GM18873 (cell line): ENCODE measurements at regions not wholly inside any gene's neighbourhood (a gene's known extent, or its start where the extent isn't known, plus 50 kb on each side); places are given as distances from the start of the nearest gene placed in this dataset.

Experiments
- ATAC-seq: cut with Tn5 transposase; IDR thresholded peaks from one replicate; pipeline ENCODE4 v1.9.1; 2021; ENCODE audit warnings: mild to moderate bottlenecking, moderate library complexity, moderate number of reproducible peaks; ENCODE audit not compliant: unreplicated experiment, low FRiP score

DNA sequence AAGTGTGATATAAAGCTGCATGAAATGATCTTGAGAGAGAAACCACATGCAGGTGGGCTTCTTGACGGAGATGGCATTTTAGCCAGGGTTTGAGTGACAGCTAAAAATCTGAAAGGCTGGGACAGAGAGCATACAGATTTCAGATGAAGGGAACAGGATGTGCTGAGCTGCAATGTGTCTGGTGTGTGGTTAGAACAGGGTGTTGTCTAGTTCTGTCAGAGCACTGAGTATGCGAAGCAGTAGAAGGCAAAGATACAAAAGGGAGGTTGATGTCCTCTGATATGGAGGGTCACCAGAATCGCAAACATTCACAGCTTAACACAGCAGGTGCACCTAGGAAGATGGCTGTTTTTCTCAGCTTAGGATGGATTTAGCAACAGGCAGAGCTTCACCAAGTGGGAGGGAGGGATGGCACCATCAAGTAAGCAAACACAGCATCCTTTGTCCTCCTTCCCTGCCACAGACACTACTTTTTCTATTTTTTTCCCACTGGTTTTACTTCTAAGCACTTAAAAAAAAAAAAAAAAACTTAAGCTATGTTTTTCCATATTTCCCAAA, 182.5 kb downstream of the TMX3 start:
- no peak for ATAC-seq

DNA sequence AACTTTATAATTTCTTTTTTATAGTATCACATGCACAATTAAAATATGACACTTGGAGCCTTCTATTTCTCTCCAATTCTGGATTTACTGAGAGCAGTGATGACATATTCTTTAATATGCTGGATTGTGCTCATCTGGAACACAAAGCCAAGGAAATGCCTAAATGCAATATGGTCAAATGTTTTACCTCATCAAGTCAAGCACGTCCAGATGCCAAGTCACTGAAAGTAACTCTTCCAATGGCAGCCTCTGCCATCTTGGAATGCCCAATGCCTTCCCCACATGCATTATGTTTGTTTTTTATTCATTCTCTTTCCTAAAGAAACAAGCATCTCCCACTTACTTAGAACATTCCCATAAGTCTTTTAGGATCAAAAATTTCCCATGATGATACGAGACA, 189.8 kb downstream of the TMX3 start:
- ATAC-seq: no peak

DNA sequence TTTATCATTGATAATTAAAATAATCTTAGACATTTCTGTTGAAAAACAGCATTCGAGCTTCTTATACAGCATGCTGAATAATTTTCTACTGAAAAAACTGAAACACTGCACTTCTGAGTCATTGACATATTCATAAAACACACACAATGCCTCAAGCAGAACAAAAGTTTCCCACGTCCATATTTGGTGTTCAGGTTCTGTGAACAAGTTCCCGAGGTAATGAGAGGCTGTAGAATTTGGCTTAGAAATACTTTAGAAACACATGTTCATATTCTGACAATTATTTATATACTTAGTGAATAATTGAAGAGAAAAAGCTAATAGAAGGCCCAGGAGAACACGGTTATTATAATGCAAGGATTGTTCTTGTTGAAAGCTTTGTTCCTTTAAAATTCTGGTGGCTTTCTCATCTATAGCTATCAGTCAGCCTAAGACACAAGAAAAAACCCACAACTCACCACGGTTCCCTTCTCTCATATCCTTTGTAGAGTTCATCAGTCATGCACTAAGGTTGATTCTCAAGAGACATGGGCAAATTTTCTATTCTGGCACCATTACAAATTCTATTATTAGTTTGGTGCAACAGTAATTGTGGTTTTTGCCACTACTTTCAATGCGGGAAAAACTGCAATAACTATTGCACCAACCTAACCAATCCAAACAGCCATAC, 194.4 kb downstream of the TMX3 start:
- ATAC-seq: no peak

DNA sequence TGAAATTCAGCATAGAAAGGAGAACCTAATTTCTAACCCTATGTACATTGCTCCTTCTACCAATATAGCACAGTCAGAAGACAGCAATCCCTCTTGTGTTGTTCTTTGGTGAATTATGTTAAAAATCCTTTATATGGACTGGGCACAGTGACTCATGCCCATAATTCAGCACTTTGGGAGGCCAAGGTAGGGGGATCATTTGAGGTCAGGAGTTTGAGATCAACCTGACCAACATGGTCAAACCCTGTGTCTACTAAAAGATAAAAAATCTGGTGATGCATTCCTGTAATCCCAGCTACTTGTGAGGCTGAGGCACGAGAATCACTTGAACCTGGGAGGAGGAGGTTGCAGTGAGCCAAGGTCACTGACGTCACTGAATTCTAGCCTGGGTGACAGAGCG, 195.6 kb downstream of the TMX3 start:
- ATAC-seq: no peak

DNA sequence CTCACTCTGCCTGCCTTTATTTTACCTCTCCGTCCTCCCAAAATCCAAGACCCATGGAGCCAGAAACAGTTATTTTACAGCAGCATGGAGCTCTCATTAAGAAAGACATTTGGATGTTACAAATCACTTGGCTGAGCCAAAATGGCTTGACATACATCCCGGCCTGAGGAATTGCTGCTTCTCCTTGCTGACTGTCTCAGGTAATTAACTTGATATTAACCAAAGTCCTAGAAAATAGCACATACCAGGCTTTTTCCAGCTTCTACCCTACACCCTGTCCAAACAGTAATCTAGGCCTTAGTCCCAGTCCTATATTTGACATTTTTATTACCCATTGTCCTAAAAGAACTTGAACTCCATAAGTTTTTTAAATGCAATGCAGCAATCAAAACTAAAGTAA, 205.0 kb downstream of the TMX3 start:
- no peak for ATAC-seq

DNA sequence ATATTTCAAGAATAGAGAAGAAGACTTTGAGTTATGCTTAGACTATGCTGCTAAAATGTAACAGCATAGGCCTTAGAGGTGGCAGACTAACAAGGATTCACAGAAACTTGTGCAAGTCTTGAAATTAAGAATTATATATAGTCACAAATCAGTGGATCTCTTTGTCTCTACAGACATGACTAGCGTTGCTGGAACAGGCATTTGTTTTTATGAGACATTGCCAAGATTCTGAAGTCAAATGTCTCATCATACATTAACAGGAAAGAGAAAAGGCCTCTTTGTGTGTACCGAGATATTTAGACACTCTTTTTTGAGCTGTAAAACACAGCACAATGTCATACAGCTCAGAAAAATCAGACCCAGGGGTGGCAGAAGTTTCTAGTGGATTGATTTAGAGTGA, 207.1 kb downstream of the TMX3 start:
- ATAC-seq: no peak

DNA sequence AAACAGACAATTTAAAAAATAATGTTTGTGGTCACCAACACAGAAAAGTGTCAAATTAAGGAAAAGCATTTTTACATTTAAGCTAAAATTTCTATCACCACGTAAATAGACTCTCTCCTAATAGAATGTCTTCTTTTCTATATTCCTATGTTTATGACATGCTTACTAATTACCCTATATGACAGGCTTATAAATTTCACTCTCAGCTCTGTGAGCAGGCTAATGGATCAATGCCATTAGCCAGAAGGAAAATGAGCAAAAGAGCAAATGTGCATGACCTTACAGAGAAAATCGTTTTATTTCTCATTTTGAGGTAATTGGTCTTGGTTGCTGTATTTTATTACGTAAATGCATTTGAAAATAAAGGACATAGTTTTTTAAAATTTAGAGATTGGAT, 209.7 kb downstream of the TMX3 start:
- ATAC-seq: no peak

DNA sequence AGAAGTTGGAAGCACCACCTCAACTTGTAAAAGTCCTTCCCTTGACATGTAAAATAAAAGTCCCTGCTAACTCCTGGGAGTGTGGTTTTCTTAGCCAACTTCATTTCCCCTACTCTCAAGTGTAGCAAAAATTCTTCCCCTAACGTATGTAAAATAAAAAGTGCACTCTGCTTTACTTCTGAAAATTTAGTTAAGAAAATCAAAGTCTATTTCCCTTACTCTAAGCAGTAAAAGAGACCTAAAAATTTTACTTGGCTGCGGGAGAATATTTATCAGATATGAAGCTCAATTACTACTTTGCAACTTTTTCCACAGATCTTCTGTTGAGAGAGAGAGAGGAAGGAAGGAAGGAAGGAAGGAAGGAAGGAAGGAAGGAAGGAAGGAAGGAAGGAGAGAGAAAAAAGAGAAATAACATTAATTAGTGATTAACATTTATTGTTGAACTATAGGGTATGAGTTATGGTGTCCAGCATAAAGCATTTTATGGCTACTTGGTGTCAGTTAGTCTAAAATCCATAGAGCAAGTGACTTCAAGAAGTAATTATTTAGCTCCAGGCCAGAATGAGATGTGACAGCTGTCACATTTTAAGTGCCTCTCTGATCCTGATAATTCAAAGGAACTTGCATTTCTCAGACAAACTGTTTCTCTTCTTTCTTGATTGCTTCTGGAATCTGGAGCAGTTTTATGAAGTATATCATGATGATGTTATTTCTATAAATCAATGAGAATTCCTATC, 210.3 kb downstream of the TMX3 start:
- ATAC-seq: no peak

DNA sequence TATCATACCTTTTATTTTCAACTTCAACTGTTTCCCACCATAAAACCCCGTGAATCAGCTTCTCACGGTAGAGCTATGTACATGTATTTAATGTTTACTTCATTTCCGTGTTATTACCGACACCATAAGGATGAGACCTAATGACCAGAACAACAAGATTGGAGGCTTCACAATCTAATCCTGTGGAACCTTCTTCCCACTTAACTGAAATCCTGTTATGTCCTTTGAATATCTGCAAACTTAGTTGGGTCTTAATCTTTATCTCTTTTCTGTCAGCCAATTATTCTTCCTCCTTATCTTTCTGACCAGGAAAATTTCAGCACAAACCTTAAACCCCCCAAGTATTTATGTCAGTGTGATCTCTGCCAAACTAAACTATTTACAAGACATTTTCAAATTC, 214.4 kb downstream of the TMX3 start:
- ATAC-seq: no peak

DNA sequence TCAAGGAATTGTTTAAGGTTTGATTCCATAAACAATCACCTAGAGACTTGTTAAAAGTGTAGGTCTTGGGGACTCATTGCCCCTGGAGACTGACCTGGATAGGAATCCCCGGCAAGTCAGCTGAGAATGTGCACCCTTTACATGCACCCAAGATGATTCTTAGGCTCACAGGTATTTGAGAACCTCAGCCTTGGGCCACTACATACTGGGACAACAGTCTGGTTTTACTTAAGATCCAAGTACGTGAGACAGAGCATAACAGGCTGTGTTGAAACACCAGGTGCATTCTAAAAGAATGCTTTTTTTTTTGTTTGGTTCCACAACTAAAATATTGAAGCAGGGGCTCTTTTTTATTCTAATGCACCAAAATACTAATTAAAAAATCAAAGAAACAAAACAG, 215.8 kb downstream of the TMX3 start:
- no peak for ATAC-seq

DNA sequence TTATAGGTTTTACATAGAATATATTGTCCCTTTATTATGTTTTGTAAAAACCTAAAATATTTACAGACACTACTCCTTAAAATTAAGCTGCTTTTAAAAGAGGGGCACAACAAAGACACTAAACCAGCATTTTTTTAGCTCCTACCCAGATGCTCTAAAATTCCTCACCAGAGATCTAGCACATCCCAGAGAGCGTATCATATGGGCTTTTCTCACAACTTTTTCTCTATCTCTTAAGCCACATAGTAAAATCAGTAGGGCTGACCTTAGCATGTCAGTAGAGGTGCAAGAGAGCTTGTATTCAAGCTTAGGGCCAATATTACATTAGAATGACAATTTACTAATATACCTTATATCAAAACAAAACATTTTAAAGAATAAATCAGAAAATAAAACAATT, 216.3 kb downstream of the TMX3 start:
- ATAC-seq: no peak

DNA sequence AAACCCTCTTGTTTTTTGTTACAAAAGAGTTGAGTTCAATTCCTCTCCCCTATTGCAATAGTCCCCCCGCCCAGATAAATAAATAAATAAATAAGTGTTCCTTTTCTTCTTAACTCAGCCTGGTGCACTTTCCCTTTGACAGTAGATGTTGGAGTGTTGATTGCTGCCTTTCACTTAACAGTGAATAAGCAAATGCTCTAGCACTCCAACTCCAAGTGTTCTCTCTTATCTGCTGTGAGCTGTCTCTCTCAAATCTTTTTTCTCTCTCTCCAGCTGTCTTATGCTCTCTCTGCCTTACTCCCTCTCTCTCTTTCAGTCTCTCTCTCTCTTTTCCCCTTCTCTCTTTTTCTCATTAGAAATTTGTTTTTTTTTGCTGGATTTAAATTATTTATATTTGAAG, 216.7 kb downstream of the TMX3 start:
- no peak for ATAC-seq

DNA sequence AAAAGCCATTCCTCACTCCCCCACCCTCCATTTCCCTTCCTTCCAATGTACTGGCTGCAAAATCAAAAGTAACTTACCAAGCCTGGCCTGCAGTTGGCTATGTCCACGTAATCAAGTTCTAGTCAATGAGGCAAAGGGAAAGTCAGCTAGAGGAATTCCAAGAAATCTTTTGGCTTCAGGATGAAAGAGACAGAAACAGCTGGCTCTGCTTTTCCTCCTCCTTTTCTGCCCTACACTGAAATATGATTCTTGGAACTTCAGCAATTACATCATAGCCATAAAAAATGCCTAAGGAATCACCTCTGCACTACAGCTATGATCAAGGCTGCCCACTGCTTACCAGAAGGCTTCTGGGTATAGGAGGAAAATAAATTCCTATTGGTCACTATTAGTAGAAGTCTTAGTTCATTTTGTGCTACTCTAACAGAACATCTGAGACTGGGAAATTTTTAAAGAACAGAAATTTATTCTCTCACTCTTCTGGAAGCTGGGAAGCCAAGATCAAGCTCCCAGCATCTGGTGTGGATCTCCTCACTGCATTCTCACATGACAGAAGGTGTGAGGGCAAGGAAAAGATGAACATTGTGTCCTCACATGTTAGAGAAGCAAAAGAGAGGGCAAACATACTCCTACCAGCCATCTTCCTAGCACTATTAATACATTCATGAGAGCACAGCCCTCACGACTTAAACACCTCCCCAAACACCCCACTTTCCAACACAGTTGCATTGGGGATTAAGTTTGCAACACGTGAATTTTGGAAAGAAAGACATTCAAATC, 219.9 kb downstream of the TMX3 start:
- ATAC-seq: no peak

DNA sequence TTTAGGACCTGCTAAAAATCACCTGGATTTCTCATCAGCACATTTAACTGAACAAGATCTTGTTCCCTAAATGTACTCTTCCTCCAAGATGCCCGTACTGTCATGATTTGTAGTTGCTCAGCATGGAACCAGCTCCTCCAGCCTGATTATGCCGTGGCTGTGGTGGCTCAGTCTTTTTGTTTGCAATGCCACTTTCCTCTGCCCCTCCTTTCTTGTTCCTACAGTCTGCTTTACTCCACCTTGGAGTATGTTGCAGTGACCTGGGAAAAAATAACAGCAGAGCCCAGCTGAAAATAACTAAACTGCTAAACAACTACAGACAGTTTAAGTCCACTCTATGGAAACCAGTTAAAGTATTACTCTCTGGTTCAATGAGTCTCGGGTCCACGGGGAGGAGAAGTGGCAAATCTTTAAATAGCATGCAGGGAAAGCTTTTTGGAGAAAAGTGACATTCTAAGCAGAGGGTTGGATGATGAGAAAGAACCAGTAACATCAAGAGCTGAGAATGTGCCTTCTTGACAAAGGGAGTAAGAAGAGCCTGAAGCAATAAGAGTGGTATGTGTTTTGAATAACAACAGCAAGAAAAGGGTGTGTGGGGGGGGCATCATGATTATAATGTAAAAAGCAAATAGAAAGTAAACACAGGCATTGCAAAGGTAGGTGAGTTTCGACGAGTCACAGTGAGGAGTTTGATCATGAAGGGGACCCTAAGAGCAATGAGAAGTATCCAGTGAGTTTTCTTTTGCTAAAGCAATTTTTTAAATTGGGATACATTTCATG, 225.7 kb downstream of the TMX3 start:
- no peak for ATAC-seq

DNA sequence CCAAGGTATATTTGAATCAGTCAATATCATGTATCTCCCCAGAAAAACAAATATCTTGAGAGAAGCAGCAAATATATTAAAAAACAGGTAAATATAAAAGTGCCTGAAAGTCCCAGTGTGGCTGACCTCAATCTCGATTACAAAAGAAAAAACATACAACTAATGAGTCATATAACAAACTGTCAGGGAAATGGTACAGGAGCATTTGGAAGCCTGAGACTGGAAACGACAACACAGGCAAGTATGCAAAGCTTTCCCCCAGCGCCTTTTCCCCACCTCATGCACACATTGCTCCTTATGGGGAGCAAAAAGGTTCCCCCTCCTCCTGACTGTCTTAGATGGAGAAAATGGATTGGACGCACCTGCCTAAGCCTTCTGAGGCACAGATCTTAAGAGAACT, 230.7 kb downstream of the TMX3 start:
- no peak for ATAC-seq

DNA sequence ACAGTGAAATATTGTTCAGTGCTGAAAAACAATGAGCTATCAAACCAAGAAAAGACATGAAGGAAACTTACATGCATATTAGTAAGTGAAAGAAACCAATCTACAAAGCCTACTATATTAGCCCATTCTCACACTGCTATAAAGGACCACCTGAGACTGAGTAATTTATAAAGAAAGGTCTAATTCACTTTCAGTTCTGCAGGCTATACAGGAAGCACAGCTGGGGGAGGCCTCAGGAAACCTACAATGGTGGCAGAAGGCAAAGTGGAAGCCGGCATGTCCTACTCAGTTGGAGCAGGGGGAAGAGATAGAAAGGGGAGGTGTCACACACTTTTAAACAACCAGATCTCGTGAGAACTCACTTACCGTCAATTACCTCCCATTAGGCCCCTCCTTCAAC, 232.1 kb downstream of the TMX3 start:
- no peak for ATAC-seq

DNA sequence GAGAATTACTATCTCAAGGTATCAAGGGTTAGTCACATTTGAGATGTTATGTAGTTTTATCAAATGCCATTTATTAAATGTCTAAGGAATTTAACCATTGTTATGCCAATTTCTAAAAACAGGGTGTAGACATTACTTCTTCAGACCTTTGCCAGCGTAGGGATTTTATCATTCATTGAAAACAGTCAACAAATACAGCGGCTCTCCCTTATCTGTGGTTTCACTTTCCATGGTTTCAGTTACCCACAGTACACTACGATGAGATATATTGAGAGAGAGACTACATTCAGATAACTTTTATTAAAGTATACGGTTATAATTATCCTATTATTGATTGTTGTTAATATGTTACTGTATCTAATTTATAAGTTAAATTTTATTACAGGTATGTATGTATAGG, 234.7 kb downstream of the TMX3 start:
- no peak for ATAC-seq

DNA sequence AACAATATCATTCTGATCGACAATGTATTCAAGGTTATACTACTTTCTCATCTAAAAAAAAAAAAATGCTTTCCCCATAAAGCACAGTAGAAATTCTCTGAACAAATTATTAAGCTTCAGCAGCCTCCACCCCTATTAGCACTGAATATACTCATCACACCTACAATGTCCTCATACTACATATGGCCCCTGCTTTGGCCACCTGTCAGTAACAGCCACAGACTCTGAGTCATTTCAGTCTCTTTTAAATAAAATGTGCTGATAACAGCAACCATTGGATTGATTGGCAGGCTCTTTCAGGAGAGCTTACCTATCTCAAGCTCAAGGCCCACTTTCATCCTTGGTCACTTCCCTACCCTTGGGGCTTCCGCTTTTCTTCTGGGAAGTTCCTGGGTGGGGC, 236.7 kb downstream of the TMX3 start:
- no peak for ATAC-seq

DNA sequence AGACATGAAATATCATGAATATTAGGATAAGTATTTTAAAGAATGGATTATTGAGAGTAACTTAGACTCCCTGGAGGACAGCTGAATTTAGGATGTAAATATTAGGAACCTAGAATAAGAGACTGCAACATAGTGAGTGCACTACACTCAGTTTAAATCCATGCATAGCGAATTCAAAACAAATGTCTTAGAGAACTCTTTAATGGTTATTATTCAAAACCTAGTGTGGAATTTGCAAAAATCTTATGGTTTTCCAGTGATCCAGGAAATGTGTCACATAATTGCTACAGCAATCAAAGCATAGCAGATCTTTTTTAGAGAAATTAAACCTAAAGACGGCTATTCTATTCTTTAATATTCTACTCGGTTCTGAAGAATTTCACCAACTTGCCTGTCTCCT, 239.0 kb downstream of the TMX3 start:
- no peak for ATAC-seq

DNA sequence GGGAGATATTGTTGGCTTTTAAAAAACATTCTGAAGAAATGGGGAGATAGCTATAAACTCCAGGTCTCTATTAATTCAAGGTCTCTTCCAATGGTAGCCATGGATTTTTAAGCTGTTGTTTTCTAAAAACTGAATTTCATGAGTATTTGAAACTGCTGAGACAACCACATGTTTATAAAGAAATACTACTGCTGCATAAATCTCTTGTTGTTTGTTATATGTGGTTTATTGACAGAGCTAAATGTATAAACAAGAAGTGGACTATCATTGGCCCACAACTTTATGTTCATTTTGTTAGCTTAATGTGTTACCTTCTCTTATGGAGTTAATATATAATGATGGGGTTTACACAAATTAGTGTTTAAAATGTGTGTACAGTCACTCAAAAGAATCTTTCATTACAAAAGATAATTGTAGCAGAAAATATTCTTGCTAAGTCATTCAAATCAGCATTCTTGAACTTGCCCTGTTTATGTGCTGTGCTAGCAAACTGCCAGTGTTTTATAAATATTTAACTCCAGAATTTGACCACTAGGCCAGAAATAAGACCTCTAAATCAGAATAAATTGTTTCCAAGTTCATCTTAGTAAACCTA, 242.1 kb downstream of the TMX3 start:
- ATAC-seq: no peak
